ENCODE measurements at regions not wholly inside any gene's neighbourhood (a gene's known extent, or its start where the extent isn't known, plus 50 kb on each side); places are given as distances from the start of the nearest gene placed in this dataset.
A peak's percentile ranks its signal among the peaks of the same experiment; 100 is the strongest.

- Histone ChIP-seq H3K27me3 (no peaks in the 10 kb centered on the region), H3K4me3 (no peak overlapping the region), H3K4me1 (no peaks in the 10 kb centered on the region), H3K27ac (no peak overlapping the region), H3K9me3 (no peaks in the 10 kb centered on the region), H3K36me3 (ENCODE audit: low read depth, missing control alignments) (no peaks in the 10 kb centered on the region)
- intact Hi-C loops (cut with DNase I; ENCODE audit: low total_unique reads): no loop called here
- DNase-seq: no peak
- TF ChIP-seq POLR2A (IDR thresholded peaks at IDR 0.05) (no peak), CTCF (IDR thresholded peaks at IDR 0.05) (no peak)
These were observed 1280.6 kb upstream of the ACO1 start for GRCh38 chr9:31103836-31104235.

GRCh38 chr9:31104249-31104648 lies 1280.2 kb upstream of the ACO1 start:
- no peaks in the 10 kb centered on the region for H3K27me3 ChIP-seq
- H3K27ac ChIP-seq: no peak overlapping the region
- intact Hi-C loops (cut with DNase I; ENCODE audit: low total_unique reads): no loop called here
- WGBS, 2 donors: 54 to 72% methylated on average over 4 of the region's 4 CpGs
- no peak for TF ChIP-seq CTCF (IDR thresholded peaks at IDR 0.05)
- no peak for TF ChIP-seq POLR2A (IDR thresholded peaks at IDR 0.05)
- DNase-seq: no peak
- no peaks in the 10 kb centered on the region for H3K36me3 ChIP-seq (ENCODE audit: low read depth, missing control alignments)
- H3K4me3 ChIP-seq: no peak overlapping the region
- H3K4me1 ChIP-seq: no peaks in the 10 kb centered on the region
- no peaks in the 10 kb centered on the region for H3K9me3 ChIP-seq

GRCh38 chr9:31112491-31112890 lies 1272.0 kb upstream of the ACO1 start:
- no peak overlapping the region for H3K4me3 ChIP-seq
- no peaks in the 10 kb centered on the region for H3K27me3 ChIP-seq
- no peak overlapping the region for H3K27ac ChIP-seq
- intact Hi-C loops (cut with DNase I; ENCODE audit: low total_unique reads): no loop called here
- TF ChIP-seq POLR2A (IDR thresholded peaks at IDR 0.05) (no peak), CTCF (IDR thresholded peaks at IDR 0.05) (no peak)
- H3K4me1 ChIP-seq: no peaks in the 10 kb centered on the region
- no peaks in the 10 kb centered on the region for H3K9me3 ChIP-seq
- DNase-seq: no peak
- no peaks in the 10 kb centered on the region for H3K36me3 ChIP-seq (ENCODE audit: low read depth, missing control alignments)

GRCh38 chr9:31114346-31114745 lies 1270.1 kb upstream of the ACO1 start:
- no peaks in the 10 kb centered on the region for H3K27me3 ChIP-seq
- TF ChIP-seq CTCF (IDR thresholded peaks at IDR 0.05) (no peak), POLR2A (IDR thresholded peaks at IDR 0.05) (no peak)
- WGBS, 2 donors: 69 to 70% methylated on average over 1 of the region's 1 CpG
- H3K36me3 ChIP-seq (ENCODE audit: low read depth, missing control alignments): no peaks in the 10 kb centered on the region
- no peak overlapping the region for H3K27ac ChIP-seq
- H3K4me1 ChIP-seq: no peaks in the 10 kb centered on the region
- DNase-seq: no peak
- no peaks in the 10 kb centered on the region for H3K9me3 ChIP-seq
- no peak overlapping the region for H3K4me3 ChIP-seq
- intact Hi-C loops (cut with DNase I; ENCODE audit: low total_unique reads): no loop called here

GRCh38 chr9:31119890-31120454 lies 1264.5 kb upstream of the ACO1 start:
- no peaks in the 10 kb centered on the region for H3K27me3 ChIP-seq
- no peak overlapping the region for H3K4me3 ChIP-seq
- H3K9me3 ChIP-seq: no peaks in the 10 kb centered on the region
- H3K36me3 ChIP-seq (ENCODE audit: low read depth, missing control alignments): no peaks in the 10 kb centered on the region
- H3K4me1 ChIP-seq: no peaks in the 10 kb centered on the region
- DNase-seq: peak; percentile 33
- intact Hi-C loops (cut with DNase I; ENCODE audit: low total_unique reads): no loop called here
- 54 to 58% methylated on average over 5 of the region's 5 CpGs for WGBS, 2 donors
- no peak overlapping the region for H3K27ac ChIP-seq
- TF ChIP-seq CTCF (IDR thresholded peaks at IDR 0.05): peak in 2 of 3 experiments; percentile 28 to 42
- no peak for TF ChIP-seq POLR2A (IDR thresholded peaks at IDR 0.05)

All from testis (tissue), 2 donors.